Gastroesophageal sphincter (tissue), 2 donors: ENCODE measurements at regions not wholly inside any gene's neighbourhood (a gene's known extent, or its start where the extent isn't known, plus 50 kb on each side); places are given as distances from the start of the nearest gene placed in this dataset.

Experiments
- POLR2A ChIP-seq, 2 donors: fragments of 450-650 bp; IDR thresholded peaks; one replicate each; pipeline ENCODE4 v1.6.1; 2017; ENCODE audit warnings: antibody characterized with exemption in 2 of 2, mild to moderate bottlenecking in 2 of 2, moderate library complexity in 1 of 2
- POLR2AphosphoS5 ChIP-seq: sonication (generic); formaldehyde crosslinking; IDR thresholded peaks from one replicate; pipeline ENCODE4 v1.6.1; 2017; ENCODE audit warnings: antibody characterized with exemption

DNA sequence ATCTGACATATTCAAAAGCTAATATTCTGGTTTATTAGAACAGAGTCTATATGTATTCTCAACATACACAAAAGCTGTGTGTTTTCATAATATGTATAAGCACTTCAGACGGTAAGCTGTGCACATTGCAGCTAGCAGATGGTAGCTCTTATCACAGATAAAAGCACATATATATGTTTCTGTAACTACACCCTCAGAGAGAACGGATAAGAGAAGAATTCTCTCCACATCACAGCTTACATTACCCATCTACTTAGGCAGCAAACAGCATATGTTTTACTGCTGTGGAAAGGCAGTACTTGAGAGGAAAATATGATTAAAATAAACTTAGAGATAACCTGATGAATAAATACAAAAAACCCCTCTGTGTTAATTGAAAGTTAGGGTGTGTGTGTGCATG is 450.9 kb upstream of the ZNF608 start:
- TF ChIP-seq POLR2AphosphoS5 (no peak), POLR2A (IDR thresholded peaks at IDR 0.05) (no peak)
